Mesothelial cell of epicardium (in vitro differentiated cells): ENCODE measurements at regions not wholly inside any gene's neighbourhood (a gene's known extent, or its start where the extent isn't known, plus 50 kb on each side); places are given as distances from the start of the nearest gene placed in this dataset.

Source experiments
- DNase-seq, 2 experiments: peaks; one replicate each; pipeline ENCODE4 v3.0.0; 2021; ENCODE audit warnings: low spot score in 2 of 2; ENCODE audit not compliant: unreplicated experiment in 2 of 2
- H3K27ac Mint-ChIP-seq: 2 replicates; pipeline ENCODE4 v1.8.0; 2021; ENCODE audit warnings: mixed read lengths
- H3K27me3 Mint-ChIP-seq: 2 replicates; pipeline ENCODE4 v1.8.0; 2021; ENCODE audit warnings: low read depth, mixed read lengths
- H3K36me3 Mint-ChIP-seq: 2 replicates; pipeline ENCODE4 v1.8.0; 2021; ENCODE audit warnings: mixed read lengths
- H3K4me1 Mint-ChIP-seq: 2 replicates; pipeline ENCODE4 v1.8.0; 2021; ENCODE audit warnings: mixed read lengths
- H3K4me3 Mint-ChIP-seq: 2 replicates; pipeline ENCODE4 v1.8.0; 2021; ENCODE audit warnings: mild to moderate bottlenecking, moderate library complexity, mixed read lengths
- H3K9me3 Mint-ChIP-seq: 2 replicates; pipeline ENCODE4 v1.8.0; 2021; ENCODE audit warnings: mixed read lengths
- CTCF ChIP-seq: fragments of 200-600 bp; sonication (generic); IDR thresholded peaks from one replicate; pipeline ENCODE4 v1.5.0; 2021; ENCODE audit warnings: antibody characterized with exemption; ENCODE audit not compliant: unreplicated experiment

DNA sequence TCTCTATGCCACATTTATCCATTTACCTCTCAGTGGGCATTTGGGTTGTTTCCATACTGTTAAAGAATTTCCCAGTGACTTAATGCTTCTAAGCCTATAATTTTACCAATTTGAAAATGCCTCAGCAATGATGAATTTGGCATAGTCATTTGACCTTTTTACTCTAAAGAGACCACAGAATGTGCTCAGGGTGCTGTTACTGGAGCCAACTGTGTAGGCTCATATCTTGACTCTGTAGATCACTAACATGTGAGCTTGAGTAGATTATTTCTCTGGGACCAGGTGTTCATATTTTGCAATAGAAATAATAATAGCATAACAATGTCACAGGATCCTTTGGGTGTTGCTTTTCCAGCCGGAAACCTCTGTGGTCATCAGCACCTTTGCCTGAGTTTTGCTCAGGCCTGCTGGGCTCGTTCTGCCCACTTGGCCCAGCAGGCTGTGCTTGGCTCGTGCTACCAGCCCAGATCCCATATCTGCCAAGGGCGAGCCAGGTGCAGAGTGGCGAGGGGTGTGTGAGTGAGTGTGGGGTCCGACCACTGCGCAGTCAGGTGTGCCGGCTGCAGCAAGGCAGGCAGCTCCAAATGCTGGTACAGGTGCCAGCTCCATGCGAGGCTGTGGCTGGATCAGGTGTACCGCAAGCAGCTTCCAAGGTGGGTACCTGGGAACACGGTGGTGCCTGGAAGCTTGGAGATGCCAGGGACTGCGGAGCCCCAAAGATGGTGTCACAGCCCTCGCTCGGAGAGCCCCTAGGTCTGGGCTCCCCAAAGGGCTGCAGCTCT lies 70.6 kb upstream of the ANK2 start:
- H3K27me3 Mint-ChIP-seq: no peaks in the 10 kb centered on the region
- TF ChIP-seq CTCF: no peak
- H3K4me1 Mint-ChIP-seq: peaks cover 26% of the 10 kb centered on the region
- H3K4me3 Mint-ChIP-seq: no peak overlapping the region
- H3K9me3 Mint-ChIP-seq: no peaks in the 10 kb centered on the region
- H3K36me3 Mint-ChIP-seq: no peaks in the 10 kb centered on the region
- no peak for DNase-seq
- H3K27ac Mint-ChIP-seq: no peak overlapping the region

GRCh38 chr4:112979881-112980421 lies 69.5 kb upstream of the ANK2 start:
- peaks cover 4% of the 10 kb centered on the region for H3K9me3 Mint-ChIP-seq
- H3K27ac Mint-ChIP-seq: no peak overlapping the region
- no peak for DNase-seq
- no peaks in the 10 kb centered on the region for H3K36me3 Mint-ChIP-seq
- H3K4me3 Mint-ChIP-seq: no peak overlapping the region
- no peaks in the 10 kb centered on the region for H3K27me3 Mint-ChIP-seq
- TF ChIP-seq CTCF: no peak
- H3K4me1 Mint-ChIP-seq: peaks cover 16% of the 10 kb centered on the region

DNA sequence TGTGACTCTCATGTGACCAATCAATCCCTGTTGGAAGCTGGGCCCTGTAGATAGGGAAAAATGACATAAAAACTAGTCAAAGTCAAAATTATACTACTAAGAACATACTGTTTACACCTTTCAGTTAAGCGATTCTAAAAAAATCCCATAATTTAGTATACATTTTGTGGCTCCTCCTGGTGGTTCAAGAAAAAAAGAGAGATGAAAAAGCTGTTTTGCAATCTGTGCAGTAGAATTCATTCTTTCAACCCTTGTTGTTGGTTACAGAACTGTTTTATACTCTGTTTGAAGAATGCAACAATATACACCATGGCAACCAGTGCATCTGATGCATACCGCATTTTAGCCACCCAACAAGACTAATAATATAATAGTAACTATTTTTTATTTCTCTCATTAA lies 66.8 kb upstream of the ANK2 start:
- TF ChIP-seq CTCF: no peak
- no peak overlapping the region for H3K27ac Mint-ChIP-seq
- H3K4me1 Mint-ChIP-seq: peaks cover under 1% of the 10 kb centered on the region
- no peak overlapping the region for H3K4me3 Mint-ChIP-seq
- DNase-seq: no peak
- H3K27me3 Mint-ChIP-seq: no peaks in the 10 kb centered on the region
- peaks cover 4% of the 10 kb centered on the region for H3K9me3 Mint-ChIP-seq
- no peaks in the 10 kb centered on the region for H3K36me3 Mint-ChIP-seq

GRCh38 chr4:112994732-112995464 lies 54.6 kb upstream of the ANK2 start:
- TF ChIP-seq CTCF: no peak
- no peak overlapping the region for H3K4me3 Mint-ChIP-seq
- H3K27ac Mint-ChIP-seq: no peak overlapping the region
- peaks cover 6% of the 10 kb centered on the region for H3K9me3 Mint-ChIP-seq
- DNase-seq: no peak
- H3K27me3 Mint-ChIP-seq: no peaks in the 10 kb centered on the region
- peaks cover 14% of the 10 kb centered on the region for H3K4me1 Mint-ChIP-seq
- no peaks in the 10 kb centered on the region for H3K36me3 Mint-ChIP-seq
